Right hindlimb (tissue), 1 donor: ENCODE measurements at regions not wholly inside any gene's neighbourhood (a gene's known extent, or its start where the extent isn't known, plus 50 kb on each side); places are given as distances from the start of the nearest gene placed in this dataset.
"Not testable (repeated sequence)": the region's sequence is repeated elsewhere in the genome, so short reads cannot be mapped to it uniquely, and the experiment has no call there.

Experiments
- DNase-seq: peaks from one replicate; pipeline ENCODE4 v3.0.0-alpha.2; 2018

DNA sequence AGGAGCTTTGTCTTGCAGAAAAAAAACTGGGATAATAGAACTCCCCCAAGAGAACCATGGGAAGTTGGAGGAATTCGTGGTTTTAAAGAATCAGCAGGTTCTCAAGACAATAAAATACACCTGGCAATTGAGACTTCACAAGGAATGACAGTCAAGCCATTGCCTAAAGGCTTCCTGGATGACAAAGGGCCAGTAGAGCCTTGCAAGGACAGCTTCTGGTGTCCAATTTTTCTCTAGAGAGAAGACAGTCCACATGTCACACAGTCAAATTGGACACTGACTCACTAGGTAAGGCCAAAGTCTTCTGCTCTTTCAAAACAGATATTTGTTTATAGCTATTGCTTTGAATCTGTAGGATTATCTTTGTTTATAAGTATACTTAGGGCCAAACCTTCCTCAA is 80.3 kb upstream of the BMP5 start:
- DNase-seq, result no peak

DNA sequence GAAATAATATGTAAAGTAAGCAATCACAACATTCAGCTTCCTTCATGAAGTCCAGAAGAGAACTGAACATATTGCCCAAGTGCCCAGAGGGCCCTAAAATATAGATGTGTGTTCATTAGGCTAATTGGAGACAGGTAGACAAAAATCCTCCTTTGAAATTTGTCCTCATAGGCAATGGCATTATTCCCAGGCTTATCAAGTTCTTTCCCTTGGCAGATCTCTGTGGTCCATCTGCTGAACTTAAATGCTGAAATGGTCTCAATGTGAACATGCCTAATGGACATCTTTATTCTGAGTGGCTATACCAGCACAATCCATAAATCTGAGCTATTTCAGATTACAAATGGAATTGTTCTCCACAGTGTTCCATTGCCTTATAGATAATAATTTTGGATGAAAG is 79.0 kb upstream of the BMP5 start:
- DNase-seq, result no peak

DNA sequence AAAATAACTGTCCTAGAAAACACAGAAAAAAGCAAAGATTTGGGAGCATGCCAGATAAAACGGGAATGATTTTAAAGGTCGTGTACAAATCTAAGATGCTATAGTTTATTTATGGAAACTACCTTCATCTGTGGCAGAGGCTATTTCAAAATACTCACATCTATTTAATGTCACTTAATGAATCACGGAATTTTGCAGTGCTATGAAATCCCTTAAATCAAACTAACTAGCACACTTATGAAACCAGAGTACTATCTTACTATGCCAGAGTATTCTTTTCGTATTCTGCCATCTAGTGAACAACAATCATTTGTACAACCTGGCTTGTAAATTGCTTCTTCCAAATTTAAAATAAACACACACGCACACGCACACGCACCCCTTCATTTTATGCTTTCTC is 77.9 kb upstream of the BMP5 start:
- no peak for DNase-seq

DNA sequence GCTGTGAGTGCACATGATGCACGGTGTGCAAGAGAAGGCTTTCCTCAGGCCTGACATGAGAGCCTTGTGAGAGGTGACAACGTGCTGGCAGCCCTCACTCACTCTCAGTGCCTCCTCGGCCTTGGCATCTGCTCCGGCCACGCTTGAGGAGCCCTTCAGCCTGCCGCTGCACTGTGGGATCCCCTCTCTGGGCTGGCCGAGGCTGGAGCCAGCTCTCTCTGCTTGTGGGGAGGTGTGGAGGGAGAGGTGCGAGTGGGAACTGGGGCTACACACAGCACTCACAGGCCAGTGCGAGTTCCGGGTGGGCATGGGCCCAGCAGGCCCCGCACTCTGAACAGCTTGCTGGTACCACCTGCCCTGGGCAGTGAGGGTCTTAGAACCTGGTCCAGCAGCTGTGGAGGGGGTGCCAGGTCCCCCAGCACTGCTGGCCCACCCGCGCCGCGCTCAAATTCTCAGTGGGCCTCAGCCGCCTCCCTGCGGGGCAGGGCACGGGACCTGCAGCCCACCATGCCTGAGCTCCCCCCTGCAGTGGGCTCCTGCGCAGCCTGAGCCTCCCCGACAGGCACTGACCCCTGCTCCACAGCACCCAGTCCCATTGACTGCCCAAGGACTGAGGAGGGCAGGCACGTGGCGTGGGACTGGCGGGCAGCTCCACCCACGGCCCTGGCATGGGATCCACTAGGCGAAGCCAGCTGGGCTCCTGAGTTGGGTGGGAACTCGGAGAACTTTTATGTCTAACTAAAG is 74.9 kb upstream of the BMP5 start:
- no peak for DNase-seq

DNA sequence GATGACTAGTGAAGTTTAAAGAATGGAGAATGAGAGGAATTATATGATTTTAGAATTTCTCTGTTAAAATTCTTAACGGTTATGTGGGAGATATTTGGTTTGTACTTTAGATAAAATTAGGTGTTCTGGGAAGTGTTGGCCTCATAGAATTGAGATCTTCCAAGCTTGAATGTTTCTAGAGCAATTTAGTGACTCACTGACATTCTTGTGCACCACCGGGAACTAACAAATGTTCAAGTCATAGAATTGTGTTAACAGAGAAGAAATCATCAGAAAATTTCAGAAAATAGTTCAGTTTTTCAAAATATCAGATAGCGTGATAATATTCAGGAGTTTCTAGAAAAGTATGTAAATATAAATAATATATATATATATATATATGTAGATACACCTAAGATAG is 67.9 kb upstream of the BMP5 start:
- DNase-seq, result no peak

DNA sequence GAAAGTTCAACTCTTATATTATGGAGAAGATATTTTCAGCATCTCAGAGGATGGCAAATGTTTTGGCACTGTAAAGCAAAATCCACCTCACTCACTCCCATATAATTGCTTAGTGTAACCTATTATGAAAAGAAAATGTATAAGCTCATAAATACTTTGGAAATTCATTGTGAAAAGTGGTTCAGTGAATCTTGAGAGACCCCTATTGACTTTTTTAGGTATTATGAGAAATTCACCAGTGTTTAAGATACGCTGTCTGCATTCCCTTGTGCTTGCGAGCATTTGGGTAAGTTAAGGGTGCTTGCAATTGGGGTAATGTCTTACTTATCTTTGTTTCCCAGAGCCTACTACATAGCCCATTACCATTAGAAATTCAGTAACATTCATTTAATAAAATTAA is 66.3 kb upstream of the BMP5 start:
- DNase-seq, result no peak

DNA sequence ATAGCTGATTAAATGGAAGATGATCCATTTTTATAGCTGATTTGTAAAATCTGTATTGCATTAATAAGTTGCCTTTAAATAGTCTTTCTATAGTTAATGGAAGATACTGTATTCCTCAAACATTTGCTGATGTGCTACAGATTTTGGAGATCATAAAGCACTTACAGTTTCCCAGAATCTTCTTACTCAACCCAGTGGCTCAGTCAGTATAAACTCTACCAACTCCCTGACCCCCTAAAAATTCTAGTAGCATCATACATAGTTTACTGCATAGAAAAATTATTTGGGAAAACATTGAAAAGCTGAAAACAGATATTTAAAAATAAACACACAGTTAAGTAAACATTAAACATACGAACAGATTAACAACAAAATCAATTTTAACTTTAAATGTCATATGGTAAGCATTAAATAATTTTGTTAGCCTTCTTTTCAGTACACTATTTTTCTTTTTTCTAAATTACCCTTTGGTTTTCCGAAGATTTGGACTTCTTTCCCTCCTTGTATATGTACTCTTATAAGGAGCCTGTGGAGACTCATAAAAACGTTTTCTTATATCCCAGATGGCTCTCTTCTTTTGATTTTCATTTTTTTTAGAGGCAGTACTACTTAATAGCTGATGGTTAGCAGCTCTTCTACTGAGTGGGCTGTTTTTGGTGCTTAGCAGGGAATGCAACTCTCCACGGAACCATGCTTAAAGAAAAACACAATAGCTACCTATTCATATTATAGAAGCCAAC is 62.7 kb upstream of the BMP5 start:
- DNase-seq, result no peak

DNA sequence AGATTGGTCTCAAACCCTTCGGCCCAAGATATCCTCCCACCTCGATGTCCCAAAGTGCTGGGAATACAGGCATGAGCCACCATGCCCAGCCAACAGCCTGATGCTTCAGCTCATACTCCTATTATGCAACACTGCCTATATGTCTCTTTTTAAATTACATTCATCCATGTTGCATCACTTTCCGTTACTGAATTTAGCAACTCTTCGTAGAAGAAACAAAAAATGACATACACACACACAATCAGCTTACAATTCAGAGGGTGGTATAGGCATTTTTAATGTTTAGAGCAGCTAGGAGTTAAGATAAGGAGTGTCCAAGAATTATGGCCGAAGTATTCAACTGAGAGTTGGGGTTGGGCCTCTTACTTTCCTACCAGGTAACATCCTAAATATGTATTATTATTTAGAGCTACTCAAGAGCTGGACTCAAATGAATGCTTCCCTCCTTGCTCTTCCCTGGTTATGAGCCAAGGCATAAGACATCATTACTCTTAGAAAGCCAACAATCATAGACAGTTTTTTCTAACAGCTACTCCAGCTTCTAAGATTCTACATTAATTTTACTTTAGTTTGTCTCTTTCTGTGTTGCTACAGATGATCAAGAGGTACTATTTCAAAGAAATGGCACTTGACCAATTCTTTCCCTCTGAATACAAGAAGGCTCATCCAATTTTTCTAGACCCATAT is 62.0 kb upstream of the BMP5 start:
- DNase-seq, result no peak

DNA sequence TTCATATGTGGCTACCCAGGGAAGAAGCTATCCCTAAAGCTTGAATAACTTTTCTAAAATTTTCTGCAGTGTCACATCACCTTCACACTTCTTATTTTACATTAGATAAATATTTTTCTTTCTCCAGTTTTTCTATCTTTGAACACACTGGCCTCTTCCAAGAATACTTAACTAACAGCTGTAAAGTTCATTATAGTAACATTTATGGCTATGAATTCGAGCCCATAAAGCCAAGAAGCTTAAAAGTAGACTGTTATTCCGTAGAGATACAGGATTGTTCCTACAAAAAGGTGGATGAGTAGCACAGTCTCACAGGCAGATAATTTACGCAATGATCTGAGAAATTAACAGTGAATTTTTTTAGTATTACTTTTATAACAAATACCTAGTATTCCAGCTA is 55.7 kb upstream of the BMP5 start:
- DNase-seq, result no peak

DNA sequence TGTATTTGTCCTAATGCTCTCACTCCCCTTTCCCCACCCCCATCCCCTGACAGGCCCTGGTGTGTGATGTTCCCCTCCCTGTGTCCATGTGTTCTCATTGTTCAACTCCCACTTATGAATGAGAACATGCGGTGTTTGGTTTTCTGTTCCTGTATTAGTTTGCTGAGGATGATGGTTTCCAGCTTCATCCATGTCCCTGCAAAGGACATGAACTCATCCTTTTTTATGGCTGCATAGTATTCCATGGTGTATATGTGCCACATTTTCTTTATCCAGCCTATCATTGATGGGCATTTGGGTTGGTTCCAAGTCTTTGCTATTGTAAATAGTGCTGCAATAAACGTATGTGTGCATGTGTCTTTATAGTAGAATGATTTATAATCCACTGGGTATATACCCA is 52.3 kb upstream of the BMP5 start:
- DNase-seq, result not testable (repeated sequence)

DNA sequence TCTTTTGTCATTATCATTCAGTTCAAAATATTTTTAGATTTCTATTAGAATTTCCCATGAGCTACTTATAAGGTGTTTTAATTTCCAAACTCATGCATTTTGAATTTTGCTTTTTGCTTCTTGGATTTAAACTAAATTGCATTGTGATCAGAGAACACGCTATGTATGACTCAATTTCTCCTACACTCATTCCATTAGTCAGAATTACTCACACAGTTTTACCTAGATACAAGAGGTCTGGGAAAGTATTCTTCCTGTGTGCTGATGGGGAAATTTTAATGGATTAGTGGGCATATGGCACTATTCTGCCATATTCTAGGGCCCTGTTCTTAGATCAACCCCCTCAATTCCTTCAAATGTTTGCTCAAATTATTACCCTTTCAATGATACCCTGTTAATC is 49.9 kb upstream of the BMP5 start:
- no peak for DNase-seq
